ENCODE measurements at regions not wholly inside any gene's neighbourhood (a gene's known extent, or its start where the extent isn't known, plus 50 kb on each side); places are given as distances from the start of the nearest gene placed in this dataset.
"Not testable (repeated sequence)": the region's sequence is repeated elsewhere in the genome, so short reads cannot be mapped to it uniquely, and the experiment has no call there.

DNA sequence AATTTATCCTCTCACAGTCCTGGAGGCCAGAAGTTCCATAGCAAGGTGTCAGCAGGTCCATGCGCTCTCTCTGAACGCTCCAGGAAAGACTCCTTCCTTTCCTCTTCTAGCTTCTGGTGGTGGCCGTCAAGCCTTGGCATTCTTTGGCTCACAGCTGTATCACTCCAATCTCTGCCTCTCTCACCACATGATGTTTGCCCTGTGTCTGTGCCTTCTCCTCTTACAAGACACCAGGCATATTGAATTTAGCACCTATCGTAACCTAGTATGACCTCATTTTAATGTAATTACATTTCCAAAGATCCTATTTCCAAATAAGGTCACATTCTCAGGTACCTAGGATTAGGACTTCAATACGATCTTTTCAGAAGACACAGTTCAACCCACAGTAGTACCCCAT, 428.5 kb downstream of the CD83 start:
- no peak for DNase-seq

DNA sequence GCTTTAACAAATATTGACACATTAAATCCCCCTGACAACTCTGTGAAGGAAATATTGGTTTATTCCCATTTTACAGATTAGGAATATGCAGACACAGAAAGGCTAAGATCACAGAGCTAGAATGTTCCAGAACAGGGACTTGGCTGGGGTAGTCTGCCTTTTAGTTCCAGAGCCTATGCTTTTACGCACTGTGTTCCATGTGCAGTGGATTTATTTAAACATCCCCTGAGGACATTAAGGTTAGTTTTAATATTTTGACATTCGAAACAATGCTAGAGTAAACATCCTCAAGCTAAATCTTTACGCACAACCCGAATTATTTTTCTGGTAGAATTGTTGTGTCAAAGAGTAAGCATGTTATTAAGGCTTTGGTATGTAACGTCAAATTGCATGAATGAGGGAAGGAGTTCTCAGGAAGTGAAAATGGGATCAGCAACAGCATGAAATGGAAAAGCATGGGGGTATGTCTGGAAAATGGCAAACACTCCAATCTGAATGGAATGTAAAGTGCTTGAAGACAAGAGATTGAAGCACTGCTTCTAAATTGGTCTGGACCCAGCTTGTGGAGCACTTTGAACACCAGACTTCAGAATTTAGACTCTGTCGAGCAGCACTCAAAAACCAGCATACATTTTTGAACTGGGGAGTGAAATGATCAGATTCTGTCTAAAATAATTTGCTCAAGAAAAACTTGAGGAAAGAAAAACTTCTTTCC, 429.9 kb downstream of the CD83 start:
- no peak for DNase-seq

DNA sequence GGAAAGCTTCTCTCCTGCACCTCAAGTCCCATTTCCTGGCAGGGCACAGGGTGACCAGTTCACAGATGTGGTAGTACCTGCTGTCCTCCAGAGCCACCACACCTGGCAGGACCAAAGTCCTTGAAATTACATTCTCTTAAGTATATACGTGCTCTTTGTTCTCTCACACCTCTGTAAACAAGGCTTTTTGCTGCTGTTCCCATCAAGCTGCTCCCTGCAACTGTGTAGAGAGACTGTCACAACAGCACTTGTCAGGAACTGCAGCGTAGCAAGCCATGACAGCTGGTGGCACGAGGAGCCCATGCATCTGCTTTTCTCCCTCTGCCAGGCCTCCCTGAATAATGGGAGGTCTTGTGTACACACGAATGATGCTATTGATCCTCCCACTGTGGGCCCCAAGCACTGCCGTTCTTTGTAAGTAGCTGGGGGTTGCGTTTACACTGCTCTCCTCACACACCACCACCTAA, 431.8 kb downstream of the CD83 start:
- no peak for DNase-seq

DNA sequence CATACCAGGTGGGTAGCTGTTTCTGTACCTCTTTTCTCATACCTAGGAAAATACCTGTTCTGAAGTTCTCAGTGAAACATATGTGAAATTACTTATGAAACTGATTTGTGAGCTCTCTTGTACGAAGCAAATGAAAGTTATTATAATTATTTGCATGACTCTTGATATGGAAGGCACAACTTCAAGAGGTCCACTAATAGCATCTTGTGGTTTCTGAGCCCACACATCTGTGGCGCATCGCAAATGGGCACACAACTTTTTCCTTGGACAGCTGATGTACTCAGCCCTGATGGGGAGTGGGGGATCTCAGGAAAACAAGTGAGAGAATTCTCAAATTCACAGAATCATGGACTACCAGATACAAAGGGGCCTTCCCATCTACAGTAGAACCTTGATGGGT, 432.3 kb downstream of the CD83 start:
- DNase-seq = no peak

DNA sequence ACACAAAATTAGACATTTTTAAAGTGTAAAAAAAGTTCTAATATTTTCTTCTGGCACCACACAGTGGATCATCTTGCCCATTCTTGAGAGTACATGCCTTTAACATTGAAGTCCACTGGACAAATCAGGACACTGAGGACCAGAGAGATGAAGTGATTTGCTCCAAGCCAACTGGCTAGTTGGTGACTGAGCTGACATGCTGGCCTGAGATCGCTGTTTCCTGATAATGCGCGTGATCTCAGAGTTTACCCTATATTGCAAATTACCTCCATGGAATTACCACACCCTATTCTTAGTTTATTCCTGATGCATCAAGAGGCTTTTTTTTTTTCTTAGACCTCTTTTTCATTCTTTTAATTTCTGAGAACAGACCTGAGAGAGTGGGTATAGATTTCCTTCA, 432.8 kb downstream of the CD83 start:
- DNase-seq = no peak

DNA sequence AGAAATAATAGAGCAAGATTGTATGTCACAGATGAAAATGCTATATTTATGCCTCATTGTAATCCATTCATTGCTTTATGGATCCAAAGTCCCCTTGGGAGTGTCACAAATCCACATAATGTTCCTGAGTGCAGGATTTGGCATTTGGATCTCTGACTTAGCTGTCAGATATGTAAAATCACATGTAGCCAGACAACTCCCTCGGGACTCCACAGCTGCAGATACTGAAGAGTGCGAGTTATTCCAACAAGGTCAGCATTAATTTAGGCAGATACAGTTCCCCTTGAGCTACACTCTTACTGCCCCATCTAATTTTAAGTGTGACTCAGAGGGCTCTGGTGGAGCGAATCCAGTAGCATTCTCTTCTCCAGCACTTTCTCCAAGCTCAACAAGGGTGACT, 433.2 kb downstream of the CD83 start:
- DNase-seq = no peak

DNA sequence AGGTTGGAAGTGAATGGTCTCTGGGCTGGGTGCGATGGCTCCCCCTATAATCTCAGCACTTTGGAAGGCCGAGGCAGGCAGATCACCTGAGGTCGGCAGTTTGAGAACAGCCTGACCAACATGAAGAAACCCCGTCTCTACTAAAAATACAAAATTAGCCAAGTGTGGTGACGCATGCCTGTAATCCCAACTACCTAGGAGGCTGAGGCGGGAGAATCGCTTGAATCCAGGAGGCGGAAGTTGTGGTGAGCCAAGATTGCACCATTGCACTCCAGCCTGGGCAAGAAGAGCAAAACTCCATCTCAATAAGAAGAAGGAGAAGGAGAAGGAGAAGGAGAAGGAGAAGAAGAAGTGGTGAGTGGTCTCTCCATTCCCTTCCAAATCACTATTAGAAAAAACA, 434.0 kb downstream of the CD83 start:
- DNase-seq = not testable (repeated sequence)

DNA sequence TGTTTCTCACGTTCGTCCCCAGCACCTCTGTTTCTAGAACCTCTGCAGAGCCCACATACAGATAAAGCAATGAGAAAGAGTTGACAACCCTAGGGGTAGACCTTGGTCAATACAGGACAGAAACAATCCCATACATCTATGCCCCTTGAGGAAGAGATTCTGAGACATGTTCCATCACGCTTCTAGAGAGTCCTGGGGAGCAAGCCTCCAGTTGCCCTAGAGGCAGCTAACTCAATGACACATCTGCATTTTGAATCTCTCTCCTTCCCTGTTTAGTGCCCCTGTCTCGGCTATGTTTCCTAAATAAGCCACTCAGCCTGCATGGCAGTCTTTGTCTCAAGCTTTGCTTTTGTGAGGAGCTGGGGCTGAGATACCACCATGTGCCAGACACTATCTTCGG, 435.3 kb downstream of the CD83 start:
- no peak for DNase-seq

DNA sequence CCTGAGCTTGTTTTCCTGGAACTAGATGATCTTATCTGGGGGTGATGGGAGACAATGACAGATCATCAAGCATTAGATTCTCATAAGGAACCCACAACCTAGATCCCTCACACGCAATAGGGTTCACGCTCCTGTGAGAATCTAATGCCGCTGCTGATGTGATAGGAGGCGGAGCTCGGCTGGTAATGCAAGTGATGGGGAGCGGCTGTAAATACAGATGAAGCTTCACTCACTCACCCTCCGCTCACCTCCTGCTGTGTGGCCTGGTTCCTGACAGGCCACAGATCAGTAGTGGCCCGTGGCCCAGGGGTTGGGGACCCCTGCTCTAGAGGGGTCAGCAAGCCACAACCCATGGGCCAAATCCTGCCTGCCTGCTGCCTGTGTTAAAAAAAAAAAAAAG, 435.9 kb downstream of the CD83 start:
- DNase-seq = no peak

DNA sequence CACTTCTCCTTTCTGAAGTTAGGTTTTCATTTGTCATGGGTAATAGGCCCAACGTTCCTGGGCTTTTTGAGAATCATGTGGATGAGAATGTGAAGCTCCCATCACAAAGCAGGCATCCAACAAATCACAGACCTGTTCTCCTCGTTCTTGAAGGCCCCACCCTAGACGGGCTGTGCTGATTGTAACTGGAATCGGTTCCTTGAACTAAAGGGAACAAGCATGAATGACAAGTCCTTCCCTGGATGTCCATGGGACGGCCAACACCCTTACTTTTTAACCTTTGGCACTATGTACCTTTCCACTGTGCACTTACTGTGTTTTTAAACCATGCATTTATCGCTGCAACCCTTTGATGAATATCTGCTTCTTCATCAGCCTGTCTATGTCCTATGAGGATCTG, 438.2 kb downstream of the CD83 start:
- DNase-seq = no peak

DNA sequence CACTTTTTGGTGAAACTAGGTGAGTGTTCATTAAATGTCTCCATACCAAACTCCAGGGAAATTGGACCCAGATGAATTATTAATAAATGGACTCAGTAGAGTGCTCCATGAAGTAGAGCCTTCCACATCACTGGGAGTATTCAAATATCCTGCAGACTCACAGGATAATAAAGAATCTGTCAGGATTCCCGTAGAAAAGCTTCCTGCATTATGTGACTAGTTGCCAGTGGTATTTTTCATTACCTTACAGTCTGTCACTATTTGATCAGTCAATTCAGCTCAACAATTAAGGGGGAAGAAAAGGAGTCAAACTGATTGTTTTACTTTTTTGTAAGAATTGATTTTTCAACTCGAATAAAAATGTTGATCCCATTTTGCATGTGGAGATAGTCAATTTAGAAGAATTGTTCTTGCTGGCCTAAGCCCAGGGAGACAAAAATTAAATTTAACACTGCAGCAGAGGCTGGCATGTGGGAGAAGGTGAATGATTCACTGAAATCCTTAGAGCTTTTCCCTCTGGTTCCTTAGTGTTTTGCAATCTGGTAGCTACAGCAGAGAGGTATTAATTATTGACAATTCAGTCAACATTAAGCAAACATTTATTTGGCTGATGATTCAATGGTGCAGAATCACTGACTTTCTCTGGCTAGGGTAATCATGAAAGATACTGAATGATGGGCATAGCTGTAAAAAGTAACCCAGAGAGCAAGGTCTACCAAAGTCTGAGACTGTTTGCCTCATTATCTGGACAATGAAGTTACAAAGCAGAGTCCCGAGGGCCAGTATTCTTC, 442.4 kb downstream of the CD83 start:
- DNase-seq = no peak

DNA sequence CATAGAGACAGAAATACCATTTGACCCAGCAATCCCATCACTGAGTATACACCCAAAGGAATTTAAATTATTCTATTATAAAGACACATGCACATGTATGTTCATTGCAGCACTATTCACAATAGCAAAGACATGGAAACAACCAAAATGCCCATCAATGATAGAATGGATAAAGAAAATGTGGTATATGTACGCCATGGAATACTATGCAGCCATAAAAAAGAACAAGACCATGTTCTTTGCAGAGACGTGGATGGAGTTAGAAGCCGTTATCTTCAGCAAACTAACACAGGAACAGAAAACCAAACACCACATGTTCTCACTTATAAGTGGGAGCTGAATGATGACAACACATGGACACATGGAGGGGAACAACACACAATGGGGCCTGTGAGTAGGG, 444.0 kb downstream of the CD83 start:
- DNase-seq = not testable (repeated sequence)

DNA sequence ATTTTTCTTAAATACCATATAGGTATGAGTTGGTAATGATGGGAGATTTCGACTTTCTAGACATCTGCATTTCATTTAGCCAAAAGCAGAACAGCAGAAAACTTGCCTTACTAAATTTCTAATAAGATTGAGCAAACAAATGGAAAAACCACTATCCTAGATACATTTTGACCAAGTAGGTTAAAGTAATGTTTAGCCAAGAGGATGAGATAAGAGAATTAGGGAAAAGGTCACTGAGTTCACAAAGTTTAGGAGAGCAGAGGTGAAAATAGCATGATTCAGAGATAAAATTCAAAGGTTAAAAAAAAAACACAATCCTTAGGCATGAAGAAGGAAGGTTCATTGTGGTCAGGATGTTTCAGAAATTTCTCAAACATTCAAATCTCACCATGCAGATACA, 450.3 kb downstream of the CD83 start:
- no peak for DNase-seq

DNA sequence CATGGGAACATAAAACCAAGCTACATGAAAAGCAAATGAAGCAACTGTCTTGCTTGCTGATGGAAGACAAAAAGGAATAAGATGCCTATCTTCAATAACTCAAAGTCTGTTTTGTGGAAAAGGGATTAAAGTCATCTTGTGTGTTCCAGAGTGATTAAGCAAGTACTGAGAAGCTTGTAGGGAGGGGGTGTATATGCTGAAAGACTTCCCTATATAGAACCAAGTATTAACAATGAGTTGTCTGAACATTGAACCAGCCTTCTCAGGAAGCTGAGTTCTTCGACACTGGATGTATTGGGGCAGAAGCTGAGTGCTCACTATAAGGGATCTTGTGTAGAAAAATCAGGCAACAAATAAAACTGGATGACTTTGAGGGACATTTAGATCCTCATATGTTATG, 451.8 kb downstream of the CD83 start:
- DNase-seq = no peak

DNA sequence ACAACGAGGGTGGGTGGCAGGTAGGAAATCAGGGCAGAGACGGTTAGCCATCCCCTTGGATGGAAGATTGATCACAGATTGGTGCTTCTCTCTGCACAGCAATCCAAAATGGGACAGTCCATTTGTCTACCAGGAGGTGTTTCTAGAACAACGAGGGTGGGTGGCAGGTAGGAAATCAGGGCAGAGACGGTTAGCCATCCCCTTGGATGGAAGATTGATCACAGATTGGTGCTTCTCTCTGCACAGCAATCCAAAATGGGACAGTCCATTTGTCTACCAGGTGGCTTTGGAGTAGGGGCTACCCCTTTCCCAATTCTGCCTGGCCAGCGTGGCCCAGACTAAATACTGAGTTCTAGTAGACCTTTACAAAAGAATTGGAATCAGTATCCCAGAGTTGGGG, 452.3 kb downstream of the CD83 start:
- not testable (repeated sequence) for DNase-seq

DNA sequence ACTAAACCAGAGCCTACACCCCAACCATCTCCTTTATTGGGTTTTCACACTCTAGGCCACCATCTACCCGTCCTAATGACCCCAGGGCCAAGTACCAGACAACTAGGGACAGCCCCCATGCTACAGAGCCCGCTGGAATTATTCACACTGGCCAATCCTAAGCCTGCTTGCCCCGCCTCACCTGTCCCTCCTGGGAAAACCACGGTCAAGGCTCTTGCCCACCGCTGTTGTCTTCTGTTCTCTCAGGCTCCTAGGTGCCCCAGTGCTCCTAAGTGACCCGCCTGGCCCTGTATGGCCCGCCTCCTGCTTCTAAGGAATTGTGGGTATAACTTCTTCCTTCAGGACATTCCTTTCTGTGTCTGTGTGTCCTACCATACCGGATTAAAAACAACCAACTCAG, 453.4 kb downstream of the CD83 start:
- no peak for DNase-seq

DNA sequence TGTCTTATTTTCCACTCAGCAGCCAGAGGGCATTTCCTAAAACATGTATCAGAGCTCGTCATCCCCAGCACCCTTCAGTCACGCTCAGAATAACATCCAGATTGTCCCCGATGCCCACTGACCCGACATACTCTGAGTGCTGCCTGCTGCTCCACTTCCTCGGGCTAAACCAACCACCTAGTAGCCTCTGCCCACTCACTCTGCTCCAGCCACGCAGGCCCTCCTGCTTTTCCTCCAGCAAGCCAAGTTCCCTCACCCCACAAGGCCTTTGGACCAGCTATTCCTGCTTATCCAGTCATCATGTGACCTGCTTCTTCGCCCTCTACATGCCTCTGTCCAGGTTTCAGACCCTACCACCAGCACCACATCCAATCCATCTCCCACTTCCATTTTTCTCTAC, 454.2 kb downstream of the CD83 start:
- no peak for DNase-seq

DNA sequence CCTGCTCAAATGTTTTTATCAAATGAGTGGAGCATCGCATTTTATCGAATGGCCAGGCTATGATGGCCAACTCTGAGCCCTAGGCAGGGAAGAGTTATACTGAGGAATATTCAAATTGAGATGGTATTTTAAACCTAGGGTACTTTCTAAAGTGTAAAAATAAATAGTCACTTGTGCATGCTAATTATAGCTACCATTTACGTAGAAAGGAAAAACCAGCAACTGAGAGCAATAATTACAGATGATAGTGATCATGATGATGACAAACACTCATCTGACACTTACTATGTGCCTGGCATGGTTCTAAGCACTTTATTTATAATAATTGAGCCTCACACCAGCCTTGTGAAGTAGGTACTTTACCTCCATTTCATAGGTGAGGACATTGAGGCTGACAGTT, 455.7 kb downstream of the CD83 start:
- no peak for DNase-seq

DNA sequence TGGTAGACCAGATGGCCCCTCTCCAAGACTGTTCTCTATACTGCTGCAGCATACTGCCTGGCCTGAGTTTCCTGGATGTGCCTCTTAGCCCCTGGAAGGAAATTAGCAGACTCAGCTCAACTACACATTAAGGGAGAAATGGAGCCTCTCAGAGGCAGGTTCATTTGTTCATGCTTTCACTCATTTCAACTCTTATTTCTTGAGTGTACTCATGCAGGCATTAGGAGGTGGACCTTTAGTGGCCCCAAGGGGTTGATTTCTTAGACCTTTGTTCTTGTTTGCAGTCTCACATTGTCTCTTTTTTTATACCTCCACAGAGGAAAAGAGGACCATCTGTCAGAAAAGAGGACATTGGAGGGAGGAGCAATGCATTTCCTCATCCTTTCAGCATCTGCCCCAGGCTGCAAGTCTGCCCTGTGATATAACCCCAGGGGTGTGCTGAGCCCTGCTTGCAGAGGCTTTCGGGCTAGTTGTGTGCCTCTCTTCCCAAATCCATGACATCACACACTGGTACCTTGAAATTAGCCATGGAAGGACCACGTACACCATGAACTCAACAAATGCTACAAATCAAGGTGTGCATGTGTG, 456.2 kb downstream of the CD83 start:
- no peak for DNase-seq

DNA sequence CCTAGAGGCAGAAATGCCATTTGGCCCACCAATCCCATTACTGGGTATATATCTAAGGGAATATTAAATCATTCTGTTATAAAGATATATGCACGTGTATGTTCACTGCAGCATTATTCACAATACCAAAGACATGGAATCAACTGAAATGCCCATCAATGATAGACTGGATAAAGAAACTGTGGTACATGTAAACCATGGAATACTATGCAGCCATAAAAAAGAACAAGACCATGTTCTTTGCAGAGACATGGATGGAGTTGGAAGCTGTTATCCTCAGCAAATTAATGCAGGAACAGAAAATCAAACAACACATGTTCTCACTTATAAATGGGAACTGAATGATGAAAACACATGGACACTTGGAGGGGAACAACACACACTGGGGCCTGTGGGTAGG, 458.4 kb downstream of the CD83 start:
- no peak for DNase-seq

DNA sequence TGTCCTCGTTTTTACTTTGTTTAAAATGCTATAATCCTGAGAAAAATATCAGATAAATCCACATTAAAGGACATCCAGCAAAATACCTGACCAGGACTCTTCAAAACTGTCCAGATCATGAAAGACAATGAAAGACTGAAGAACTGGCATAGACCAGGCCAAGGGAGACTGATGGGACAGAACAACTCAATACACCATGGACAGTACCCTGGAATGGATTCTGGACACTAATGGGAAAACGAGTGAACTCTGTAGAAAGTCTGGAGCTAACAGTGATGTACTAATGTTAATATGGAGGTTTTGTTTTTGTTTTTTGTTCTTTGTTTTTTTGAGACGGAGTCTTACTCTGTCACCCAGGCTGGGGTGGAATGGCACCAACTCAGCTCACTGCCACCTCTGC, 461.4 kb downstream of the CD83 start:
- no peak for DNase-seq

DNA sequence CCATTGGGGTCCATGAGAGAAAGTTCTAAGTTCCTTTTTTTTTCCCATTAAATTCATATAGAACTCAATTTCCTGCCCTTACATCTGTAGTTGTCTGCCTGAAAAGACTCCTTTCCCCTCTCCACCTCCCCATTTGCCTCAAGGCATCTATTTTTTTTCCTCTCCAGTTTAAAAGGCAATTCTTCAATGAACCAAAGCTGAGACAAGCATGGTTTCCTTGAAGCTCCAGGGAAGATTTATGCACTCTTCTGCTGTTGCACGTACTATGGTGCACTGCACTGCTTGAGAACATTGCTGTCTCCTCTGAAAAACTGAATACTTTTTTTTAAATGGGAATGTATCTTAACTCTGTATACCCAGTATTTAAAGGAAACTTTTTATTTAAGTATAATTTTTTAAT, 465.2 kb downstream of the CD83 start:
- no peak for DNase-seq

DNA sequence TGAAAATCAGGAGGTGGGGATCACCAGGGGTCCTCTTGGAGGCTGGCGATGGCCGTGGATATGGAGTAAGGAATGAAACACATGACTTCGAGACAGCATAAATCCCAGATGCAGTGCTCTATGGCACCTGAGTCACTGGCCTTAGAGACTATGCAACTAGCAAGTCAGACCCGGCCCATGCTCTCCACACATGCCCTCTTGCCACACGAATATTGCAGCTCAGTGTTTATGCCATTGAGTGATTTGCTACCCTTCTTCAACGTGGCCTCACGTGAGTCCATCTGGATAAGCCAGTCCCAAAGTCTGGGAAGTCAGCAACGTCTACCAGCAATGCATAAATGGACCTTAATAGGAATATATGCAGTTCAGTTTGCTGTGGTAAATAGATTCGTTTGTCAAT, 466.3 kb downstream of the CD83 start:
- no peak for DNase-seq

DNA sequence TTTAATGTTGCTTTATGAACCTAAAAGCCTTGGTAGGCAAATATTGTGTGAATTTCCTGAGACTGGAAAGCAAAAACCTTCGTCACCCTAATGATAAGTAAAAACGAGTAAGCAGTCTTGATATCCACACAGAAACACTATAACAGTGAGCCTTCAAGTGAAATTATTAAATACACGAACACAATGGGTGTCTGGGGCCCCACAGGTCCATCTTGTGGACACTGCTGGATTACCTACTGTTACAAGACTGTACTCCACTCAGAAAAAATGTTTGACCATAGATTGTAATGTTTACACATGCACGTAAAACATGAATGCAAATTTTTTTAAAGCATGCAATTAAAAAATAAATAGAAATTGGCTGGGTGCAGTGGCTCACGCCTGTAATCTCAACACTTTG, 466.9 kb downstream of the CD83 start:
- no peak for DNase-seq
